ENCODE measurements at regions not wholly inside any gene's neighbourhood (a gene's known extent, or its start where the extent isn't known, plus 50 kb on each side); places are given as distances from the start of the nearest gene placed in this dataset.

DNA sequence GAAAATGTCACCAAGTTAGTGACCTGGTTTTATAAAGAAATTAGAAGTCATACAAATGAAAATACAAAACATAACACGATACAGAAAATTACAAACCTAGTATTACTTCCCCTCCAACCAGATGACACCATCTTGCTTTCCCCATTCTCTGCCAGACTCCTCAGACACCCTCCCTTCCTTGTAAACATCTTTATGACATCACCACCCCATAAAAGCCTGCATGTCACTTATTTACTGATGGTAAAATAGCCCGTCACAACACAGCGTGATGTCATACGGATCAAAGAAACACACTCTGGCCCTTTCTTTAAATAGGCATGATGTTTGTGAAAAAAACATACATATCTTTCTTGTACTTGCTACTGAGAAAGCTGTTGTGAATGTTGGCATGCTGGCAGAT, 254.8 kb upstream of the SOX11 start:
- Mint-ChIP-seq H3K9me3 (ENCODE audit: unreplicated experiment) (no peaks in the 10 kb centered on the region), H3K27ac (ENCODE audit: unreplicated experiment) (no peak overlapping the region), H3K4me1 (ENCODE audit: low read depth, unreplicated experiment) (no peaks in the 10 kb centered on the region), H3K4me3 (ENCODE audit: unreplicated experiment) (no peak overlapping the region), H3K36me3 (ENCODE audit: insufficient read depth, unreplicated experiment) (no peaks in the 10 kb centered on the region), H3K27me3 (ENCODE audit: insufficient read depth, unreplicated experiment) (peaks cover 3% of the 10 kb centered on the region)
- no peak for DNase-seq
- H3K4me3 ChIP-seq (ENCODE audit: low read depth, low read length): no peak overlapping the region
- H3K27me3 ChIP-seq (replicated peaks; ENCODE audit: control insufficient read depth, insufficient read depth, low read length): no peaks in the 10 kb centered on the region
- H3K4me1 ChIP-seq: no peaks in the 10 kb centered on the region
- H3K36me3 ChIP-seq (ENCODE audit: control insufficient read depth, insufficient read depth, low read length): no peaks in the 10 kb centered on the region
- no TSS peak for BruUV-seq (replicated peaks)
- intact Hi-C loops (cut with micrococcal nuclease; ENCODE audit: unreplicated experiment): no loop called here
- no peaks in the 10 kb centered on the region for H3K9me3 ChIP-seq
- ChIA-PET CTCF (no interaction called here), POLR2A (no interaction called here)
- TF ChIP-seq, protein P1, sequence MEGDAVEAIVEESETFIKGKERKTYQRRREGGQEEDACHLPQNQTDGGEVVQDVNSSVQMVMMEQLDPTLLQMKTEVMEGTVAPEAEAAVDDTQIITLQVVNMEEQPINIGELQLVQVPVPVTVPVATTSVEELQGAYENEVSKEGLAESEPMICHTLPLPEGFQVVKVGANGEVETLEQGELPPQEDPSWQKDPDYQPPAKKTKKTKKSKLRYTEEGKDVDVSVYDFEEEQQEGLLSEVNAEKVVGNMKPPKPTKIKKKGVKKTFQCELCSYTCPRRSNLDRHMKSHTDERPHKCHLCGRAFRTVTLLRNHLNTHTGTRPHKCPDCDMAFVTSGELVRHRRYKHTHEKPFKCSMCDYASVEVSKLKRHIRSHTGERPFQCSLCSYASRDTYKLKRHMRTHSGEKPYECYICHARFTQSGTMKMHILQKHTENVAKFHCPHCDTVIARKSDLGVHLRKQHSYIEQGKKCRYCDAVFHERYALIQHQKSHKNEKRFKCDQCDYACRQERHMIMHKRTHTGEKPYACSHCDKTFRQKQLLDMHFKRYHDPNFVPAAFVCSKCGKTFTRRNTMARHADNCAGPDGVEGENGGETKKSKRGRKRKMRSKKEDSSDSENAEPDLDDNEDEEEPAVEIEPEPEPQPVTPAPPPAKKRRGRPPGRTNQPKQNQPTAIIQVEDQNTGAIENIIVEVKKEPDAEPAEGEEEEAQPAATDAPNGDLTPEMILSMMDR (IDR thresholded peaks at IDR 0.05; ENCODE audit: insufficient read depth in 1 of 2, low read depth in 1 of 2, low read length in 1 of 2, severe bottlenecking in 1 of 2, unreplicated experiment in 1 of 2): no peak

DNA sequence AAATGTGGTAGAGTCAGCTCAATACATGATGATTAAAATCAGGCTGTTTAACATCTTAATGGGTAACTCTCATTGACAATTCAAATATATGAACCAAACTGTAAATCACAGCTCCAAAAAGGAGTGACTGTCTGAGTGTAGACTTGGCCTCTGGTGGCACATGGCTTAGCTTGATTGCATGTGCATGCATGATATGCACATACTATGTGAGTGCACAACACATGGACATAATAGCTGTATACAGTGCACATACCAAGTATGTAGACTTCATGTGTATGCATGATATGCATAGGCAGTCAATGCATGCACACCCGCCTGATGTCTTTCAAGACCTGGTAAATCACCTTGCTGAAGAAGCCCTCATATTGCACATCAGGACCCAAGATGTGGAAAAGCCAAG, 252.0 kb upstream of the SOX11 start:
- Histone ChIP-seq H3K36me3 (ENCODE audit: control insufficient read depth, insufficient read depth, low read length) (no peaks in the 10 kb centered on the region), H3K9me3 (no peaks in the 10 kb centered on the region), H3K4me3 (ENCODE audit: low read depth, low read length) (no peak overlapping the region), H3K27me3 (replicated peaks; ENCODE audit: control insufficient read depth, insufficient read depth, low read length) (no peaks in the 10 kb centered on the region), H3K4me1 (no peaks in the 10 kb centered on the region)
- intact Hi-C loops (cut with micrococcal nuclease; ENCODE audit: unreplicated experiment): no loop called here
- CTCF ChIA-PET: no interaction called here
- H3K4me3 Mint-ChIP-seq (ENCODE audit: unreplicated experiment): no peak overlapping the region
- TF ChIP-seq, protein P1 (IDR thresholded peaks at IDR 0.05; ENCODE audit: insufficient read depth in 1 of 2, low read depth in 1 of 2, low read length in 1 of 2, severe bottlenecking in 1 of 2, unreplicated experiment in 1 of 2): no peak
- H3K4me1 Mint-ChIP-seq (ENCODE audit: low read depth, unreplicated experiment): no peaks in the 10 kb centered on the region
- no TSS peak for BruUV-seq (replicated peaks)
- no peak overlapping the region for H3K27ac Mint-ChIP-seq (ENCODE audit: unreplicated experiment)
- no peaks in the 10 kb centered on the region for H3K36me3 Mint-ChIP-seq (ENCODE audit: insufficient read depth, unreplicated experiment)
- POLR2A ChIA-PET: no interaction called here
- no peaks in the 10 kb centered on the region for H3K27me3 Mint-ChIP-seq (ENCODE audit: insufficient read depth, unreplicated experiment)
- no peak for DNase-seq
- H3K9me3 Mint-ChIP-seq (ENCODE audit: unreplicated experiment): no peaks in the 10 kb centered on the region

- BruUV-seq (replicated peaks): no TSS peak
- Histone ChIP-seq H3K36me3 (ENCODE audit: control insufficient read depth, insufficient read depth, low read length) (no peaks in the 10 kb centered on the region), H3K27me3 (replicated peaks; ENCODE audit: control insufficient read depth, insufficient read depth, low read length) (no peaks in the 10 kb centered on the region), H3K4me1 (no peaks in the 10 kb centered on the region), H3K4me3 (ENCODE audit: low read depth, low read length) (no peak overlapping the region), H3K9me3 (no peaks in the 10 kb centered on the region)
- intact Hi-C loops (cut with micrococcal nuclease; ENCODE audit: unreplicated experiment): no loop called here
- Mint-ChIP-seq H3K36me3 (ENCODE audit: insufficient read depth, unreplicated experiment) (no peaks in the 10 kb centered on the region), H3K4me3 (ENCODE audit: unreplicated experiment) (no peak overlapping the region), H3K4me1 (ENCODE audit: low read depth, unreplicated experiment) (no peaks in the 10 kb centered on the region), H3K9me3 (ENCODE audit: unreplicated experiment) (no peaks in the 10 kb centered on the region), H3K27me3 (ENCODE audit: insufficient read depth, unreplicated experiment) (no peaks in the 10 kb centered on the region), H3K27ac (ENCODE audit: unreplicated experiment) (no peak overlapping the region)
- no peak for DNase-seq
- TF ChIP-seq, protein P1 (IDR thresholded peaks at IDR 0.05; ENCODE audit: insufficient read depth in 1 of 2, low read depth in 1 of 2, low read length in 1 of 2, severe bottlenecking in 1 of 2, unreplicated experiment in 1 of 2): no peak
- ChIA-PET CTCF (no interaction called here), POLR2A (no interaction called here)
Observed at GRCh38 chr2:5442736-5443135, 249.4 kb upstream of the SOX11 start.

Data from Caco-2 (cell line).